ENCODE measurements at regions not wholly inside any gene's neighbourhood (a gene's known extent, or its start where the extent isn't known, plus 50 kb on each side); places are given as distances from the start of the nearest gene placed in this dataset.
"Not testable (repeated sequence)": the region's sequence is repeated elsewhere in the genome, so short reads cannot be mapped to it uniquely, and the experiment has no call there.

- TF ChIP-seq CTCF (IDR thresholded peaks at IDR 0.05; ENCODE audit: borderline replicate concordance, extremely low read depth, low read length, poor library complexity, severe bottlenecking); EZH2 (IDR thresholded peaks at IDR 0.05; ENCODE audit: borderline replicate concordance, low read depth, low read length, severe bottlenecking): not testable (repeated sequence)
These were observed 703.7 kb upstream of the SOX11 start for GRCh38 chr2:4988444-4988843.

Measured in DND-41 (cell line).